Panc1 (cell line): ENCODE measurements at regions not wholly inside any gene's neighbourhood (a gene's known extent, or its start where the extent isn't known, plus 50 kb on each side); places are given as distances from the start of the nearest gene placed in this dataset.

Source experiments
- ATAC-seq: fragments of 200-7000 bp; cut with Tn5 transposase; 2 replicates; pipeline ENCODE4 v1.9.1; 2020; ENCODE audit warnings: mild to moderate bottlenecking, moderate library complexity
- BruUV-seq: library from RNA; stranded (reverse); fragments of 400-500 nt; replicated peaks from 2 replicates; lab custom pipeline; 2021; lab: Mats Ljungman, UMichigan
- CTCF ChIA-PET: fragments of 300-600 bp; sonication (Branson Sonifier 250); formaldehyde crosslinking; loops from one replicate; lab custom pipeline; 2022; ENCODE audit warnings: antibody characterized with exemption; lab: Charles Lee
- POLR2A ChIA-PET: fragments of 300-600 bp; sonication (Branson Sonifier 250); formaldehyde crosslinking; loops from one replicate; lab custom pipeline; 2022; ENCODE audit warnings: antibody characterized with exemption; lab: Charles Lee
- DNase-seq: peaks from one replicate; pipeline ENCODE4 v3.0.0-alpha.2; 2010; ENCODE audit warnings: low read depth, low spot score
- H3K27ac ChIP-seq: 2 replicates; pipeline ENCODE4 v1.5.1; 2011; ENCODE audit warnings: mild to moderate bottlenecking, low read length, inconsistent platforms
- H3K27me3 ChIP-seq: fragments of 200-500 bp; sonication (Bioruptor generic); 2 replicates; pipeline ENCODE4 v1.6.0; 2014; ENCODE audit warnings: low read length, inconsistent platforms; ENCODE audit not compliant: control insufficient read depth, insufficient read depth
- H3K36me3 ChIP-seq: fragments of 200-500 bp; sonication (Bioruptor generic); 2 replicates; pipeline ENCODE4 v1.5.1; 2014; ENCODE audit warnings: inconsistent platforms, mild to moderate bottlenecking, low read length, moderate library complexity; ENCODE audit not compliant: control insufficient read depth, insufficient read depth
- H3K4me1 ChIP-seq: 2 replicates; pipeline ENCODE4 v1.5.1; 2011; ENCODE audit warnings: inconsistent platforms, mild to moderate bottlenecking, low read length, moderate library complexity; ENCODE audit not compliant: control insufficient read depth, insufficient read depth
- H3K4me3 ChIP-seq, 2 experiments: 2 replicates each; pipeline ENCODE4 v1.5.1; 2011 to 2012; ENCODE audit warnings: low read depth in 2 of 2, low read length in 2 of 2, mild to moderate bottlenecking in 2 of 2, inconsistent platforms in 1 of 2, moderate library complexity in 1 of 2
- H3K9me3 ChIP-seq: fragments of 200-500 bp; sonication (Bioruptor generic); 2 replicates; pipeline ENCODE4 v1.5.1; 2014; ENCODE audit warnings: low read depth, mild to moderate bottlenecking, inconsistent platforms, low read length, moderate library complexity; ENCODE audit not compliant: control insufficient read depth, insufficient read depth
- POLR2AphosphoS5 ChIP-seq: IDR thresholded peaks from 2 replicates; pipeline ENCODE4 v1.6.1; 2012; ENCODE audit warnings: mild to moderate bottlenecking, low read depth, low read length, moderate library complexity
- SIN3A ChIP-seq: IDR thresholded peaks from 2 replicates; pipeline ENCODE4 v1.6.1; 2012; ENCODE audit warnings: low read depth, mild to moderate bottlenecking, low read length, moderate library complexity, borderline replicate concordance; ENCODE audit not compliant: insufficient read depth
- TCF7L2 ChIP-seq: IDR thresholded peaks from 2 replicates; pipeline ENCODE4 v1.6.1; 2011; ENCODE audit warnings: mild to moderate bottlenecking, low read depth, low read length, inconsistent platforms
- in situ Hi-C: cut with HindIII; loops from 2 replicates; pipeline ENCODE4 v1.10.0; 2016; ENCODE audit warnings: low sequenced_read_pairs, low pct_unique_long_range_greater_than_20kb
- intact Hi-C: fragments of 100-400 bp; cut with micrococcal nuclease; formaldehyde crosslinking; loops from one replicate; pipeline ENCODE4 v1.10.0; 2022; ENCODE audit not compliant: unreplicated experiment
- TF ChIP-seq, protein P1 (sequence below), 2 experiments: IDR thresholded peaks; 2 replicates each; pipeline ENCODE4 v1.6.1; 2011 to 2012; ENCODE audit warnings: low read depth in 2 of 2, control low read depth in 1 of 2, low read length in 1 of 2, mild to moderate bottlenecking in 1 of 2, moderate library complexity in 1 of 2; ENCODE audit not compliant: insufficient read depth in 1 of 2
- TF ChIP-seq, protein P2 (sequence below): fragments of 450-650 bp; IDR thresholded peaks from 2 replicates; pipeline ENCODE4 v1.5.1; 2017; ENCODE audit warnings: mild to moderate bottlenecking

DNA sequence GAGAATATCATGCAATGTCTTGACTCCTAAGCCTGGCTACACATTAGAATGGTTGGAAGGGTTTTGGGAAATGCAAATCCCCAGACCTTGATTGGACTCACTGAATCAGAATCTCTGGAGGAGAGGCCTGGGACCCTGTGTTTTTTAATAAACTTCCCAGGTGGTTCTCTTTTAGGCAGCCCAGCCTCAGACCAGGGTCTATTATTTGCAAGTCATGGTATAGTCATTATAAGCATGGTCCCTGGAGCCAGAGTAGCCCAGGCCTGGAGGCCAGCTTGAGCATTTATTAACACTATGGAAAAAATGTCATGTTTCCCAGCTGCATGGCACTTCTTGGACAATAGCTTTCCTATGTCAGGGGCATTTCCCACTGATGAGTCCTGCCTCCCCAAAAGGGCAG is 266.9 kb downstream of the NPIPA8 start:
- Histone ChIP-seq H3K4me3 (no peak overlapping the region), H3K4me1 (no peaks in the 10 kb centered on the region), H3K27ac (no peak overlapping the region), H3K27me3 (0 out of 2 replicates have a peak, but pooled peaks cover 3% of the 10 kb centered on the region), H3K36me3 (no peaks in the 10 kb centered on the region), H3K9me3 (no peaks in the 10 kb centered on the region)
- no peak for ATAC-seq
- CTCF ChIA-PET: no interaction called here
- no TSS peak for BruUV-seq
- POLR2A ChIA-PET: no interaction called here
- intact Hi-C loops: no loop called here
- no peak for DNase-seq
- TF ChIP-seq TCF7L2: no peak
- TF ChIP-seq, protein P1, sequence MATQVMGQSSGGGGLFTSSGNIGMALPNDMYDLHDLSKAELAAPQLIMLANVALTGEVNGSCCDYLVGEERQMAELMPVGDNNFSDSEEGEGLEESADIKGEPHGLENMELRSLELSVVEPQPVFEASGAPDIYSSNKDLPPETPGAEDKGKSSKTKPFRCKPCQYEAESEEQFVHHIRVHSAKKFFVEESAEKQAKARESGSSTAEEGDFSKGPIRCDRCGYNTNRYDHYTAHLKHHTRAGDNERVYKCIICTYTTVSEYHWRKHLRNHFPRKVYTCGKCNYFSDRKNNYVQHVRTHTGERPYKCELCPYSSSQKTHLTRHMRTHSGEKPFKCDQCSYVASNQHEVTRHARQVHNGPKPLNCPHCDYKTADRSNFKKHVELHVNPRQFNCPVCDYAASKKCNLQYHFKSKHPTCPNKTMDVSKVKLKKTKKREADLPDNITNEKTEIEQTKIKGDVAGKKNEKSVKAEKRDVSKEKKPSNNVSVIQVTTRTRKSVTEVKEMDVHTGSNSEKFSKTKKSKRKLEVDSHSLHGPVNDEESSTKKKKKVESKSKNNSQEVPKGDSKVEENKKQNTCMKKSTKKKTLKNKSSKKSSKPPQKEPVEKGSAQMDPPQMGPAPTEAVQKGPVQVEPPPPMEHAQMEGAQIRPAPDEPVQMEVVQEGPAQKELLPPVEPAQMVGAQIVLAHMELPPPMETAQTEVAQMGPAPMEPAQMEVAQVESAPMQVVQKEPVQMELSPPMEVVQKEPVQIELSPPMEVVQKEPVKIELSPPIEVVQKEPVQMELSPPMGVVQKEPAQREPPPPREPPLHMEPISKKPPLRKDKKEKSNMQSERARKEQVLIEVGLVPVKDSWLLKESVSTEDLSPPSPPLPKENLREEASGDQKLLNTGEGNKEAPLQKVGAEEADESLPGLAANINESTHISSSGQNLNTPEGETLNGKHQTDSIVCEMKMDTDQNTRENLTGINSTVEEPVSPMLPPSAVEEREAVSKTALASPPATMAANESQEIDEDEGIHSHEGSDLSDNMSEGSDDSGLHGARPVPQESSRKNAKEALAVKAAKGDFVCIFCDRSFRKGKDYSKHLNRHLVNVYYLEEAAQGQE (IDR thresholded peaks at IDR 0.05; ENCODE audit: insufficient read depth in 1 of 2, low read depth in 2 of 2, low read length in 1 of 2): no peak
- in situ Hi-C loops: no loop called here

DNA sequence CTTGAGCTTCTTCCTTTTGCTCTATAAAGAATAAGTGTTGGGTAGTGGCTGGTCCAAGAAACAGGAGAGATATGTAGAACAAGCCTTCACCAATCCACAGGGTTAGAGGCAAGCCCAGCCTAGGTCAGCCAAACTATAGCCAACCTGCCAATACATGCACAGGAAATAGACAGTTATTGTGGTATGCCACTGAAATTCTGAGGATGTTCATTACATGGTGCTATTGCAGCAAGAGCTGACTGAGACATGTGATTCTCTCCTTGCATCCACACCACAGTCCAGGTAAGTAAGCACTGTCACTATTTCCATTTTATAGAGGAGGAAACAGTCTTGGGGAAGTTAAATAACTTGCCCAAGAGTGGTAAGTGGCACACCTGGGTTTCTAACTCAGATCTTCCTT is 268.1 kb downstream of the NPIPA8 start:
- in situ Hi-C loops: no loop called here
- TF ChIP-seq SIN3A (no peak), TCF7L2 (no peak), POLR2AphosphoS5 (no peak)
- TF ChIP-seq, protein P2, sequence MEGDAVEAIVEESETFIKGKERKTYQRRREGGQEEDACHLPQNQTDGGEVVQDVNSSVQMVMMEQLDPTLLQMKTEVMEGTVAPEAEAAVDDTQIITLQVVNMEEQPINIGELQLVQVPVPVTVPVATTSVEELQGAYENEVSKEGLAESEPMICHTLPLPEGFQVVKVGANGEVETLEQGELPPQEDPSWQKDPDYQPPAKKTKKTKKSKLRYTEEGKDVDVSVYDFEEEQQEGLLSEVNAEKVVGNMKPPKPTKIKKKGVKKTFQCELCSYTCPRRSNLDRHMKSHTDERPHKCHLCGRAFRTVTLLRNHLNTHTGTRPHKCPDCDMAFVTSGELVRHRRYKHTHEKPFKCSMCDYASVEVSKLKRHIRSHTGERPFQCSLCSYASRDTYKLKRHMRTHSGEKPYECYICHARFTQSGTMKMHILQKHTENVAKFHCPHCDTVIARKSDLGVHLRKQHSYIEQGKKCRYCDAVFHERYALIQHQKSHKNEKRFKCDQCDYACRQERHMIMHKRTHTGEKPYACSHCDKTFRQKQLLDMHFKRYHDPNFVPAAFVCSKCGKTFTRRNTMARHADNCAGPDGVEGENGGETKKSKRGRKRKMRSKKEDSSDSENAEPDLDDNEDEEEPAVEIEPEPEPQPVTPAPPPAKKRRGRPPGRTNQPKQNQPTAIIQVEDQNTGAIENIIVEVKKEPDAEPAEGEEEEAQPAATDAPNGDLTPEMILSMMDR: no peak
- TF ChIP-seq, protein P1 (IDR thresholded peaks at IDR 0.05; ENCODE audit: insufficient read depth in 1 of 2, low read depth in 2 of 2, low read length in 1 of 2): no peak
- no TSS peak for BruUV-seq
- H3K4me1 ChIP-seq: no peaks in the 10 kb centered on the region
- H3K36me3 ChIP-seq: no peaks in the 10 kb centered on the region
- CTCF ChIA-PET: no interaction called here
- POLR2A ChIA-PET: no interaction called here
- H3K27ac ChIP-seq: no peak overlapping the region
- intact Hi-C loops: no loop called here
- H3K9me3 ChIP-seq: no peaks in the 10 kb centered on the region
- ATAC-seq (no peak), DNase-seq (no peak)
- H3K4me3 ChIP-seq: no peak overlapping the region
- 0 out of 2 replicates have a peak, but pooled peaks cover 4% of the 10 kb centered on the region for H3K27me3 ChIP-seq
